Mesothelial cell of epicardium (in vitro differentiated cells): ENCODE measurements at regions not wholly inside any gene's neighbourhood (a gene's known extent, or its start where the extent isn't known, plus 50 kb on each side); places are given as distances from the start of the nearest gene placed in this dataset.

Experiments
- DNase-seq, 2 experiments: peaks; one replicate each; pipeline ENCODE4 v3.0.0; 2021; ENCODE audit warnings: low spot score in 2 of 2; ENCODE audit not compliant: unreplicated experiment in 2 of 2
- H3K27ac Mint-ChIP-seq: 2 replicates; pipeline ENCODE4 v1.8.0; 2021; ENCODE audit warnings: mixed read lengths
- H3K27me3 Mint-ChIP-seq: 2 replicates; pipeline ENCODE4 v1.8.0; 2021; ENCODE audit warnings: low read depth, mixed read lengths
- H3K36me3 Mint-ChIP-seq: 2 replicates; pipeline ENCODE4 v1.8.0; 2021; ENCODE audit warnings: mixed read lengths
- H3K4me1 Mint-ChIP-seq: 2 replicates; pipeline ENCODE4 v1.8.0; 2021; ENCODE audit warnings: mixed read lengths
- H3K4me3 Mint-ChIP-seq: 2 replicates; pipeline ENCODE4 v1.8.0; 2021; ENCODE audit warnings: mild to moderate bottlenecking, moderate library complexity, mixed read lengths
- H3K9me3 Mint-ChIP-seq: 2 replicates; pipeline ENCODE4 v1.8.0; 2021; ENCODE audit warnings: mixed read lengths
- CTCF ChIP-seq: fragments of 200-600 bp; sonication (generic); IDR thresholded peaks from one replicate; pipeline ENCODE4 v1.5.0; 2021; ENCODE audit warnings: antibody characterized with exemption; ENCODE audit not compliant: unreplicated experiment

GRCh38 chr12:87661786-87662377, 367.3 kb downstream of the C12orf50 start:
- H3K4me3 Mint-ChIP-seq = no peak overlapping the region
- DNase-seq = no peak
- H3K27ac Mint-ChIP-seq = peak overlapping the region; percentile 57
- no peak for TF ChIP-seq CTCF
- peaks cover 34% of the 10 kb centered on the region for H3K4me1 Mint-ChIP-seq
- no peaks in the 10 kb centered on the region for H3K27me3 Mint-ChIP-seq
- no peaks in the 10 kb centered on the region for H3K9me3 Mint-ChIP-seq
- H3K36me3 Mint-ChIP-seq = no peaks in the 10 kb centered on the region

- H3K36me3 Mint-ChIP-seq = no peaks in the 10 kb centered on the region
- H3K4me1 Mint-ChIP-seq = peaks cover 34% of the 10 kb centered on the region
- DNase-seq = no peak
- no peak overlapping the region for H3K4me3 Mint-ChIP-seq
- H3K9me3 Mint-ChIP-seq = no peaks in the 10 kb centered on the region
- no peaks in the 10 kb centered on the region for H3K27me3 Mint-ChIP-seq
- no peak for TF ChIP-seq CTCF
- H3K27ac Mint-ChIP-seq = peak overlapping the region; percentile 44
Measured at GRCh38 chr12:87660987-87661774, 368.0 kb downstream of the C12orf50 start.

- TF ChIP-seq CTCF = no peak
- H3K27ac Mint-ChIP-seq = peak overlapping the region; percentile 8
- H3K4me3 Mint-ChIP-seq = no peak overlapping the region
- no peaks in the 10 kb centered on the region for H3K9me3 Mint-ChIP-seq
- no peaks in the 10 kb centered on the region for H3K36me3 Mint-ChIP-seq
- peaks cover 34% of the 10 kb centered on the region for H3K4me1 Mint-ChIP-seq
- DNase-seq = no peak
- H3K27me3 Mint-ChIP-seq = no peaks in the 10 kb centered on the region
Measured at GRCh38 chr12:87660291-87660690, 368.9 kb downstream of the C12orf50 start.

- H3K36me3 Mint-ChIP-seq = no peaks in the 10 kb centered on the region
- DNase-seq = no peak
Measured at GRCh38 chr12:87656311-87656710, 372.9 kb downstream of the C12orf50 start.

GRCh38 chr12:87651670-87652425, 377.4 kb downstream of the C12orf50 start:
- Mint-ChIP-seq H3K27ac (no peak overlapping the region), H3K4me3 (no peak overlapping the region), H3K27me3 (no peaks in the 10 kb centered on the region), H3K9me3 (peaks cover 4% of the 10 kb centered on the region), H3K36me3 (no peaks in the 10 kb centered on the region), H3K4me1 (peaks cover 14% of the 10 kb centered on the region)
- no peak for DNase-seq
- no peak for TF ChIP-seq CTCF

More at GRCh38 chr12:87656311-87656710, 372.9 kb downstream of the C12orf50 start:
- Mint-ChIP-seq H3K4me1 (peaks cover 31% of the 10 kb centered on the region), H3K27ac (no peak overlapping the region), H3K9me3 (no peaks in the 10 kb centered on the region), H3K27me3 (no peaks in the 10 kb centered on the region), H3K4me3 (no peak overlapping the region)
- TF ChIP-seq CTCF = no peak
